Myocyte (in vitro differentiated cells): ENCODE measurements at regions not wholly inside any gene's neighbourhood (a gene's known extent, or its start where the extent isn't known, plus 50 kb on each side); places are given as distances from the start of the nearest gene placed in this dataset.

Experiments used
- DNase-seq: peaks from one replicate; pipeline ENCODE4 v3.0.0-alpha.2; 2012; ENCODE audit warnings: low read depth

DNA sequence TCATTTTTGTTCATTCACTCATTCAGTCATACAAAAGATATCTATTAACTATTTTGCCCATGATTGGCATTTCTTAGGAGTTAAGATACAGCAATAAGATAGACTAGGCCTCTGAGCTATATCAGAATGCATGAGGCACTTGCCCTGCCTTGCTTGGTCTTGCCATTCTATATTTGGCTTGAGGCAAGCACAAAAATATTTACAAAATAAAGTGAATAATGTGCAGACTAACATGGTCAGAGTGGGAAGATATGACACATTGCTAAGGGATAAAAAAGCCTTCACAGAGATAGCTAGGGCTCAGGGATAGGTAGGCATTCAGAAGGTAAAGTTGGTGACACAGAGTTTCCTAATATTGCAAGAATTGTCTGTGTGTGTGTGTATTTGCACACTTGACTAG lies 75.0 kb upstream of the MMADHC start:
- DNase-seq: no peak

DNA sequence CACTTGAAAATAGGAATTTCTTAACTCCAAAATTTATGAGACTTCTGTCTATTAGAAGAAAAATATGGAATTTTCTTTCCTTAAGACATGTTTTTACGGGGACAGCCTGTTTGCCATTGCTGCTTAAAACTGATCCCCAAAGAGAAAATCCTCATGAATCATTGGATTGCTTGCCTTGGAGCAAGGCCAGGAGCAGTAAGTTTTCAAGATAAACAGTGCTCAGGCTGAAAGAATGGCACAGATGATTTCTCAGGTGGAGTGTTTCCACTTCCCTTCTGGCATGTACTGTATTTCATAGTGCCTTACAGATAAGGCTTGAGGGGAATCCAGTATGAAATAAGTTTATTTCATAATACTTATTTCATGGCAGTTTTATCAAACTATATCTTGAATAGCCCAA lies 74.3 kb upstream of the MMADHC start:
- DNase-seq: peak; percentile 45

DNA sequence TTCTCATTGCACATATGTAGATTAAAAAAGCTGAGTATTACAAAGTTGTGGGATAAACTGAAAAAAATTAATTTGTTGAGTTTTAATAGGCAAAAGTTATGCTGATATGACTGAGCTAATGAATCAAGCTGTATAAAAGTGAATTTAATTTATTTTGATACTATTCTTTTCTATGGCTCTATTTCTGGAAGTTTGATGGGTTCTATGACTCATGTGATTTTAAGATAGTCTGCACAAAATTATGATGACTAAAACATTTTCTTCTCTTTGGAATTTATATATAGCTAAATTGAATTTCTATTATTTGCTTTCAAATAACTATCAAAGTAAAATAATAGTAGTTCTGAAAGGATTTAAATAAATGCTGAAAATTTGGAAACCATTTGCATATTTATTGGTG lies 71.0 kb upstream of the MMADHC start:
- no peak for DNase-seq

DNA sequence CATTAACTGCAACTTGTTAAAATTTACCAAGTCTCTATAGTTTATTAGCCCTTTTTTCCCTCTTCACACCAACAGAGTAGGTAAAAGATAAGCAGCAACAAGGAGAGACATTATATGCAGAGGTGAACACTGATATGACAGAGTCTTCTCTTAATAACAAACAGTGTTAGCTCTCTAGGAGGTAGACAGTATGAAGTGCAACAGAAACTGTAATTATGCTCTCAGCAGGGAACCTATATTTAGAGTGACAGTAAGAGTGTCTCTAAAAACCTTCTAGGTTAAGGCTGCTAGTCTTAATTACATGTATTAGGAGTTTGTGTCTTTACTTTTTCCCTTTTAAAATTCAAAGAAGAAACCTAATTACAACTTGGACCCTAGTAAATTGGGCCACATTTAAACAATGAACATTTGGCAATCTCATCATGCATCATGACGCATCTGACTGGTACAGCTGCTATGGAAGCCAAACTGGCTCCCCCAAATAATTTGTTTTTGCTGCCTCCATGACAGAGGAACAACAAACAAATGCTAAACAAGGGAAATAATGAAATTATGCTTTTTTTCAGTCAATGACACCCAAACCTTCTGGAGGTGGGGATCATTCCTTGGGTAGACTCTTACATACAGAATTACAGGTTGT lies 69.9 kb upstream of the MMADHC start:
- DNase-seq: no peak

DNA sequence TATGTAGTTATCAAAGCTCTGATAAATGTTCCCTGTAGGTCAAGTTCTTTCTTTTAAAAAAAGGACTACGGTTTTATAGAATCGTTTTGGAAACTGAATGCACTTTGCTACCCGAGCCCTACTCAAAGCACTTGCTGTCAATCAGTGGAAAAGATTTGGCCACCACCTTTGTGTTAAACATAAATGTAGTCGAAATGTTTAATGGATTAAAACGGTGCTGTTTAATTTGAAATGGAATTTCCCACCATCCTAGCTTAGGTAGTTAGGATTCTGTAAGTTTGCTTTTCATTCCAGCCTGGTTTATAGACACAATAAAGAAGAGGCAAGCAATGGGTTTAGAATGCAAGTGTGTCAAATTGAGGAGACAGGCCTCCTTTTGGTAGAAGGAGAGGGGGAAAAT lies 69.4 kb upstream of the MMADHC start:
- DNase-seq: no peak

DNA sequence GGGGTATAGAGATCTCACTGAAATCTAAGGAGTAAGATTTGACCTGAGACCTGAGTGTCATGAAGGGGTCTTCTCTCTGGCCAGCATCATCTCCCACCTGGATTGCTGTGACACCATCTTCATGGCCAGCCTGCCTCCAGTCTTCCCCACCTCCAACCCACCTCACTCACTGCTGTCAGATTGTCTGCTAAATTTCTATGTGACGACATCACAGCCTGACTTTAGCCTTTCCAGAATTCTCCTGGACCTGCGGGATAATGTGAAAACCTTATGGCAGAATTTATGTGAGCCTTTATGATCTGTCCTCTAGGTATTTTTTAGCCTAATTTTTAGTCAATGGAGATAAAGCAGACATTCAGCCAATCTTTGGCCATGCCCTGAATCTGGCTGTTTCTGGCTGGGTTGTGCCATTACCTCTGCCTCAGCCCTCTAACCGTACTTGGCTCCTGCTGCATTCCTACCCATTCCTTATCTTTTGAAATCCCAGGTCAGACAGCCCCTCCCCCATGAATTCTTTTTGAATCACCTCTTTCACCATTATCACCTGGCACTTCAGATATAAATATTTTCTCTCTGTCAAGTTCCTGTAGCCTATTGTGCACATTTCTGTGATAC lies 66.4 kb upstream of the MMADHC start:
- no peak for DNase-seq

DNA sequence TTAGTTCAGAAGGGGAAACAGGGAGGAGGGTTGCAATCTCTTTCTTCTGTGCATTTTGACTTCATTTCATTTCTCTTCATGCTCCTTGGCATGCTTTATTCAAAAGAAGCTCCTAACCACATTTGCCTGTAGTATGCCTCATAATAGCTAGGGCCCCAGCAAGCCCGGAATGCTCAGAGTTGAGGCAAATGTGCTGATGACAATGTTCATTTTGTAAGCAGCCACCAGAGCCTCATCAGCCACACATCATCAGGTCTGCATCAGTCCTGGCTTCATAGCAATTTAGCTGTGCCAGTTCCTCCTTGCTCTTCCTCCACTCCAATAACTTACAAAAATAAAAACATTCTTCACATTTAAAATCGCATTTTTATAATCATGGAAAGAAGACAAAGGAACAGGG lies 65.4 kb upstream of the MMADHC start:
- no peak for DNase-seq

DNA sequence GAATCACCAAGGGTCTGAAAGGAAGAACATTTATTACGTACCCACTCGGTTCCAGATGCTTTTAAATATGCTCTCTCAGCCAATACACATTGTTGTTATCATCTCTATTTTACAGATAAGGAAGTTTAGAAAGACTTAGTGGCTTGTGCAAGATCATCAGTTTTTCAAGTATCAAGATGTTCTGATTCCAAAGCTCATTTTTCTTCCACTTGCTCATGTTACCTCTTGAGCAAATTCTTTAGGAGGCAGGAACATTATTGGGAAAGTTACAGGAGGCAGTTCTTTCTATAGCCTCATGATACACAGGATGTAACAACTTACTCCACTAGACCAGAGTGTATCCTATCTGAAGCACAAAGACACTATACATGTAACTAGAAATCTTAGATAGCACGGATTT lies 65.0 kb upstream of the MMADHC start:
- no peak for DNase-seq

DNA sequence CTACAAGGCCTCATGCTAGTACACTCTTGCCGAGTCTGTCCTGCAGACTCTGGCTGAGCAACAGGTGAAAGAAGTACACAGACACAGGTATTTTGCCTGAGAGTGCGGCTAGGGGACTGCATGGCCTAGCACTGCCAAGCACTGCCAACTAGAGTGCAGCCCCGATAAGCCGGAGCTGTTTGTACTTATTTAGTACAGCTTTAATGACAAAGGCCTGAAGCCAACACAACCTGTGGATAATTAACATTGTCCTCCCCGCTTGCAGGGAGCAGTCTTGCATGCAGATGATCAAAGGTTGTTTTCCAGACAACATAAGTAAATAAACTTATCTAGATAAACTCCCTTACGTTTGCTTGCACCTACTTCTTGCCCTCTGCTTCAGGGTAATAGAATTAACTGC lies 63.7 kb upstream of the MMADHC start:
- no peak for DNase-seq

DNA sequence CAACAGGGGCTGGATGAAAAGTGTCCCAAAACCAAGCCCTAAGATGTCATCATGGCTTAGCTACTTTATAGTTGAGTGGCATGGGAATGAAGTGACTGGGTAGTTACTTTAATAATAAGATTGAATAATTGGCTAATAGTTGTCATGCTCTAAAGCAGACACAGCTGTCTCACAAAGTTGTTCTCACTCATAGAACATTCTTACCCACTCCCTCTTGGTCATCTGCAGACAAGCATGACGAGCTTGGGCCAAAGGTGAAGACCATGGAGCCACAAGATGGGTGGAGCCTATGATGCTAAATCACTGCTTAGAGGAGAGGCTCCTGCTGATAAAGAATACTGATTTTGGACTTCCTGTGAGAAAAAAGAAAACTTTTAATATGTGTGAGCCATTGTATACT lies 62.4 kb upstream of the MMADHC start:
- peak; percentile 88 for DNase-seq

DNA sequence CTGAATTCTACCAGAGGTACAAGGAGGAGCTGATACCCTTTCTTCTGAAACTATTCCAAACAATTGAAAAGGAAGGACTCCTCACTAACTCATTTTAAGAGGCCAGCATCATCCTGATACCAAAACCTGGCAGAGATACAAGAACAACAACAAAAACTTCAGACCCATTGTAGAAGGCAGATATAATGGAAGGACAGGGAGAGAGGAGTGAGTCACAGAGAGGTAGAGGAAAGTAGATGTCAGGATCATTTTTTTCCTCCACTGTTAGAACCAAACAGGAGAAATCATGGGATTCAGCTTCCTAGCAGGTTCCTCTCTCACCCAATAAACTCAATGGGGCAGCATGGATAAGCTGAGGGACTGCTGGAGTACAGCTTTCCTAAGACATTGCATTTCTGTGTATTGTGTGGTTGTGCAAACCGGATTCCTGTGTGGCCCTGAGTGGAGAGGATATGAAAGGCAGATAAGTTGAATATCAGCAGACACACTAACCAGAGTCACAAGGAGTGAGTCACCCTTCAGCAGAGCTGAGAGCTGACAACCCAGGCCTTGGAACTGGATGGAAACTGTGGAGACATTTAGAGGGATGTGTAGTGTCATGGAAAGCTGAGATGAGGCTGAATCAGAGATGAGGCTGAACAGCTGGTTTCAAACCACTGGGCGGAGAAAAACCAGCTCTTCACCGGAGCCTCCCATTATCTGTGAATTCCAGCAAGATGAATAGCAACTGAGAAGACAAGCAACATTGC lies 60.9 kb upstream of the MMADHC start:
- peak; percentile 100 for DNase-seq

DNA sequence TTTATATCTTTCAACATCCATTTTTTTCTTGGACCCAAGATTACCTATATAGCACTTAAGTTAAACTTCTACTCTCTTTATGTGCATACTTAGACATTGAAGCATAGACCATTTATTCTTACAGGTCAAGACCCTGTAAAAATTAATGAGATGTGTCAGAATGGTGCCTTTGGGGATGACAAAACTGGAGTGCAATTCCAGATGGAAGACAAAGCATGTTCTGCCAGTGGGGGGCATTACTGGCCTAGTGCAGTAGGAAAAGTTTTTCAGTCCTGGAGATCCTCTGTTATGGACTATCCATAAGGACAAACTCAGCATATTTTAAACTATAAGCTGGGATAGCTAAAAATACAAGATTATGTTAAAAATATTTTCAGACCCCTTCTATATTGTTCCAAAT lies 57.8 kb upstream of the MMADHC start:
- DNase-seq: peak; percentile 33
